Inflammatory macrophage treated with lipopolysaccharide for 4 hours (primary cell): ENCODE measurements at regions not wholly inside any gene's neighbourhood (a gene's known extent, or its start where the extent isn't known, plus 50 kb on each side); places are given as distances from the start of the nearest gene placed in this dataset.
"Not testable (repeated sequence)": the region's sequence is repeated elsewhere in the genome, so short reads cannot be mapped to it uniquely, and the experiment has no call there.

Experiments
- DNase-seq: peaks from one replicate; pipeline ENCODE4 v3.0.0-alpha.2; 2020

DNA sequence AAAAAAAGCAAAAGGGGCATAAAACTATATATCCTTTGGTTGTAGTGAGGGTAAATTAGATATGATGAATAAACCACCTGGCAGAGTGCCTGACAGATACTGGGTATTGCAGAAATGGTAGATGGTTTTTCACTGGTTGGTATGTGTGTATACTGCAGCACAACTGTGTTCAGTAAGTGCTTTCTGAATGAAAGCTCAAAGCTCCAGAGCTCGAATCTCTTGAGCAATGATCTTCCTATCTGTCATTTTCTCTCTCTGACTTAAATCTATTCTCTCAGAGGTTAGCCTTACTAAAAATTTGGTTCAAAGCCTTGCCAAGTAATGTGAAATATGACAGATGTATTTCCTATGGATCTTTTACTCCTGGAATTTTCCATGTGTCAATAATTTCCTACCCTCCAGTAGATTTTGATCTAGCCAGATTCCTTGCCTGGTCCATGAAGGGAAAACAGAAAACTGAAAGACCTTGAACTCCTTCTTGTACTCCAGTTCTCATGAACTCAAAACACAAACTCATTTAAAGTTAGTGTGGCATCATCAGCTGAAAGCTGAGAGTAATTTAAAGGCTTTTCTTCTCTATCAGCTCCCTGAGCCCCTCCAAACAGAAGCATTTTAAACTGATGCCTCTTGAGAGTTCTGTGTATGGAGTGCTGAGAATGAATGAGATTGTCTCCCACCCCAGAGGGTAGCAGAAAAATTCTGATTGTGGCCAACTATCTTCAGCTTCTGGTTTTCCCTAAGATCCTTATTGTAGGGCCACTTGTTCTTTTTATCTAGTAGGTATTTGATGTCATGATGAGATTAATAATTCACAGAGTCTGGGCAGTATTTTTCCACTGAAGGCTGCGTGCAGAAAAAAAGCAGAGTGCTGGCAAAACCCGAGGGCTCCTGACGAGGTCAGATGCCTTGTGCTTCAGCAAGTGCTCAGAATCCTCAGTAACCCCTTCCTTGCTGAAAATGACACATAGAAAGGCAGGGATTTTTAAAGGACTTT lies 363.4 kb upstream of the BOD1L1 start:
- no peak for DNase-seq

DNA sequence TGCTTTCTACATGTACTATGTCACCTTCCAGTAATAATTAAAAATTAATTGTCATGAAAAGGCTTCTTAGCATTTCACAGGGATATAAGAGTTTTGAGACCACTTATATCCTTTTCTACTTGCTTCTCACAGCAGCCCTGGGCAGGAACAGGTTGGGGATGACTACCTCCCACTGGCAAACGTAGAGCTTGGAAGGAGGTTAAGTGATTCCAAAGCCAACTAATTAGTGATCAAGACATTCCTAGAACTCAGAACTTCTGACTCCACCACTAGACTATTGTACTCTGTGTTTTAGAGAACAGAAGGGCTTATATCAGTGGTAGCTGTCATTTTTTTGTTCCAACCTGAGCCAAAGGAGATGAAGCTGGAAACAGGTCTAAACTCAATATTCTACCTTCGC lies 364.5 kb upstream of the BOD1L1 start:
- DNase-seq = no peak

DNA sequence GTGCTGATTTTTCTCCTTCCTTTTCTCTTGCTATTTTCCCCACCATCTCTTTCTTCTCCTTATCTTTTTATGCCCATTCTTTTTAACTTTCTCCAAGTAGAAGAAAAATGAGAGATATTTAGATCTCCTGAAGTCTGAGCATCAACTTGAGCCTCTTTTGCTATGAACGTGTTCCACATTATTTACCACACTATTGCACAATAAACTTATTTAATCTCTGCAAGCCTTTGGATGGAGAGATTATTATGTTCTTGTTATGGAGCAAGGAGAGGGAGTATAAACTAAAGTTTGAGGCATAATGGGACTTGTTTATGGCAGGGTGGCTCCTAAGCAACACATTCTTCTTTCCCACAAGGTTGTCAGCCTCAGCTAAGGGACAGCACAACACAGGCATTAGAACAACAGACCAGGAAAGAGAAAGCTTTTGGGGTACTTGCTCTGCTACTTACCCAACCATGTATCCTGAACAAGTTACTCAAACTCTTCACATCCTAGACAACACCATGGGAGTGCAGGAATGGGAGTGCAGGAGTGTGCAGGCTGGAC lies 365.5 kb upstream of the BOD1L1 start:
- DNase-seq = no peak

DNA sequence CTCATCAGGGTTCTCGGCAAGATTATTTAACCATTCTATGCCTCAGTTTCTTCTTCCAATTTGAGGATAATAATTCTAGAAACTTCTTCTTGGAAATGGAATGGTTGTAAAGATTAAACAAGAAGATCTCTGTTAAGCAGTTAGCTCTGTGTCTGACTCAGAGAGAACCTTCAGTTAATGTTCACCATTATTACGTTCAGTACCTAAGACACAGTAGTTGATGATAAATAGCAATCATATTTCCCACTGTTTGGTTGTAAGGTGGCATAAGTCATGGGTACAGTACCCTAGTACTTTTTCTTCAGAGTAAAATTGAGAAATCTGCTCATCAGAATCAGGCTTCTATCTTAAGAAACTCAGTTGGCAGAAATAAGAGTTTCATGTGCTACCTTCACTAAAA lies 366.5 kb upstream of the BOD1L1 start:
- no peak for DNase-seq

DNA sequence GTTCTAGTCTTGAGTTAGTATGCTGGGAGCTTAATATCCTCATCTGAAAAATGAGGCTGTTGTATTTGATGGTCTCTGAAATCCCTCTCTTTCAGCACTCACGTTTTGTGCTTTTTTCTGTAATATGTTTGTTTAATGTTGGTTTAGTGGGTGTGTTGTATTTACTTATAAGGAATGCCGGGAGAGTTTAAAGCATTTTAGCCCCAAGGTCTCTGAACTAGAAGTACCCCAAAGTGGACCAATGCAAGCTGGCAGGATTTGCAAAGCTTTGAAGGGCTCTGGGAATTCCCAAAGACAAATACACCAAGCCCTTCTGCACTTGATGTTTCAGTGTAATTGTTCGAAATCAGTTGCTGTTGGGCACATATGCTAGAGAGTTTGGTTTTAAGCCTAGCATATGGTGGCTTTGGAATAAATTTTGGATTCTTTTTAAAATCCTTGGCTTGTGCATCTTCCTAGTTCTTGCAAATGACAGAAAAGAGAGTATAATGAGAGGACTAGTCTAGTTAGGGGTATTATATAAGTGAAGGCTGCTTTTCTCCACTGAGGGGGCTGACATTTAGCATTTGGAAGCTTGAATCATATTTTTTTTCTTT lies 371.4 kb upstream of the BOD1L1 start:
- no peak for DNase-seq

DNA sequence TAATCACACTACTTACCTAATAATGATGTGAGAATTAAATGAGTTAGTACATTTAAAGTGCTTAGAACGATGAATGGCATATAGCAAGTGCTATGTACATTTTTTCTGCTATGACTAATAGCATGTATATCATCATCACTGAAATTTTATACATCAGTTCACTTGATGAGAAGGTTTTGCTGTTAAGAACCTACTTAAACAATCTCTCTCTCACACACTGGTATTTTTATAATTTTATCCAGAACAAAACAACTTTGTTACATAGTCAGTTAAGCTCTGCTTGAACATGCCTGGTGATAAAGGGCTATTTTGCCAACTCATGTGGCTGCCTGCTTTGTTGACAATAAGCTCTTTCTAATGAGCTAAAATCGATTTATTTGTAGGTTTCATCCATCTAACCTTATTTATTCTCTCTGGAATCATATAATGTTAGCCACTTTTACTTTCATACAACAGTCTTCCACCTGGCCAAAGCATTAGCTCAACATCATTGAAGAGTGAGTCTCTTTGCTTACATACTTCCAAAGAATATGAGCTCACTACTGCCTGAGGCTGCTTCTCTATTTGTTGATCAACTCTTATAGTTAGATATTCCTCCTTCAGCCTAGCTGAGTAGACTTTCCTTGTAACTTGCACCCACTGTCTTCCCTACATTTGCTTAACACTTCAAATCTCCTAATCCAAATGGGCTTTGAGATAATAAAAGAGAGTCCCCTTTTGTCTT lies 372.7 kb upstream of the BOD1L1 start:
- DNase-seq = no peak

DNA sequence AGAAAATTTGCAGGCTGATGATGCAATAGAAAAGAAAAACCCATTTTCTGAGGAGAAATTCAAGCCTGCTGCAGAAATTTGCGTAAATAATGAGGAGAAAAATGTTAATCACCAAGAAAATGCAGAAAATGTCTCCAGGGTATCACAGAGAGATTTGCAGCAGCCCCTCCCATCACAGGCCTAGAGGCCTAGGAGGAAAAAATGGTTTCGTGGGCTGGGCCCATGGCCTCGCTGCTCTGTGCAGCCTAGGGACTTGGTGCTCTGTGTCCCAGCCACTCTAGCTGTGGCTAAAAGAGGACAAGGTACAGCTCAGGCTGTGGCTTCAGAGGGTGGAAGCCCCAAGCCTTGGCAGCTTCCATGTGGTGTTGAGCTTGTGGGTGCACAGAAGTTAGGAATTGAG lies 374.8 kb upstream of the BOD1L1 start:
- not testable (repeated sequence) for DNase-seq

DNA sequence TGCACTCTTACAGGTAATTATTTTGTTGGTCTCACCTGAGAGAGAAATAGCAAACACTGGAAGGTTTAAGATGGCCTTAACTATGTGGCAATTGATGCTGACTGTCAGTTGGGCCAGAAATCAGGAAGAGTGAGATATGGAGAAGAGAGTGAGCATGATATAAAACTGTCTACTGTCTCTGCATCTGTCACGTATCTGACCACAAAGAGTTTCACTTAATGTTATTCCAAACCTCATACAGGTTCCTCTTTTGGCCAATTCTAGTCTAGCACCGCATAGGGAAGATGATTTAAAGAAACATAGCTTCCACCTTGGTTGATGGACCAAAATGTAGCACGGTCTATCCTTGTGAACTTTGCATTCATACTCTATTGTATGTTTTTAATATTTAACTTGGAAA lies 381.0 kb upstream of the BOD1L1 start:
- DNase-seq = peak; percentile 41

DNA sequence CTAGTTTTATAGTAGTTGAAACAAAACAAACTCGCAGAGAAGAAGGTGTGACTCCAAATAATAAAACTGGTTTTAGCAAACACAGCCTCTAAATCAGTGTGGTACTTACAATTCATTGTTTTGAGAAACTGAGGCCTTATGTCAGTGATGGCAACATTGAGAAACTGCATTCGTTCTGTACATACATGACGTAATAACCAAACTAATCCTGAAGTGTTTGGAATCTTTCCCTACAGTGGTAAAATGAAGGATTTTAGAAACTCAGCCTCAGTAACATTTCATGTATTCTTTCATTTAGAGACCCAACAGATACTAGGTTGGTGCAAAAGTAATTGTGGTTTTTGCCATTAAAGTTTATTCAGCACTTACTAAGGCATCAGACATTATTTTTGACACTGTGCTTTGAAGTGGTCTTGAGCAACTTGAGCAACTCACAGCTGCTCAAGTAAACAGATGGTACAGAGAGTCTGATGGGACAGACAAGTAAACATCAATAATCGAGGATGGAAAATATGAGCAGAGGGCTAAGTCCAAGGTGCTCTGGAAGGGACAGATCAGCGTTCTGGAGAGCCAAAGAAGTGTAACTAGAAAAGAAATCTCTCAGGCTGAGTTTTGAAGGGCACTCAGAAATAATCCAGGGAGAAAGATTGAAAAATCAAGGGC lies 390.8 kb upstream of the BOD1L1 start:
- no peak for DNase-seq

DNA sequence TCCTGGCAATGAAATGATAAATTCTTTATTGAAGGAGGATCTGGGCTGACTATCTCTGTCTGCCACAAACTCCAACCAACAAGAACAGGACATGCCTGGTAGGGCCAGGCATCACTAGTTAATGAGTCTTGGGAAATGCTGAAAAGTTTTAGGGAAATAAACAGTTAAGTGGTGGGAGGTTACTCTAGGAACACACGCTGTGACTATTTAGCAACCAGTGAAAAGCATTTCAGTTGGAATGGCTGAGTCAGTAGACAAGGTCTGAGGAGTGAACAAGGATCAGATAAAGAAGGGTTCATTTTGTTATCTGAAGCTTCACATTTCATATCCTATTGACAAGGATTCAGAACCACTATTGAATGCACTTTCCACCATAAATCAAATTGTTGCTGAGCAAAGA lies 394.9 kb upstream of the BOD1L1 start:
- DNase-seq = peak; percentile 8

DNA sequence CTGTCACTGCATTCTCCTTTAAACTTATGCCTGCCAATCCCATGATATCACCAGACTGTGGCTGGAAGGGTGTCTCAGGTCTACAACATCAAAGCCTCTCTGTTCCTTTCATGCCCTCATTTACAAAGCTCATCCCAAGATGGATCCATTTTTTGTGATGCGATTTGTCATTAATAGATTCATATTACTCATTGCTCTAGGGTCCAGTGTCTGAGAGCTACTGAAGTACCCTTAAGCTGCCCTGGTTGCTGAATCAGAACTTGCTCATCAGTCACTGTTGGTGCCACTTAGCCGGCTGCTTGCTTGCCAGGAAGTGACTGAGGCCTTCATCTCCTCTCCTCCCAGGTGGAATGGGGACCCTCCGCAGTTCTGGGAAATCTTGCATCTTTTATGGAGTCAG lies 395.5 kb upstream of the BOD1L1 start:
- no peak for DNase-seq

DNA sequence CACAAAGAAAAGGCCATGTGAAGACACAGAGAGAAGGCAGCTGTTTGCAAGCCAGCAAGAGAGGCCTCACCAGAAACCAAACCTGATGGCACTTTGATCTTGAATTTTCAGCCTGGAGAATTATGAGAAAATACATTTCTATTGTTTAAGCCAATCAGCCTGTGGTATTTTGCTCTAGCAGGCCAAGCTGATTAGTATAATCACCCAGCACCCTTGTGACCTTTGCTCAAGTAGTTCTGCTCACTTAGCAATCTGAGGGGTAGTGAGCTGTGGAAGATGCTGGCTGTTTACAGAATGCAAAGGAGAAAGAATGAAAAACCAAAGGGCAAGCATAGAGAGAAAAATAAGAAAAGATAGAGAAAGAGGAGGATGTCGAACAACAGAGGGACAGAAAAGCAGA lies 396.4 kb upstream of the BOD1L1 start:
- DNase-seq = no peak

DNA sequence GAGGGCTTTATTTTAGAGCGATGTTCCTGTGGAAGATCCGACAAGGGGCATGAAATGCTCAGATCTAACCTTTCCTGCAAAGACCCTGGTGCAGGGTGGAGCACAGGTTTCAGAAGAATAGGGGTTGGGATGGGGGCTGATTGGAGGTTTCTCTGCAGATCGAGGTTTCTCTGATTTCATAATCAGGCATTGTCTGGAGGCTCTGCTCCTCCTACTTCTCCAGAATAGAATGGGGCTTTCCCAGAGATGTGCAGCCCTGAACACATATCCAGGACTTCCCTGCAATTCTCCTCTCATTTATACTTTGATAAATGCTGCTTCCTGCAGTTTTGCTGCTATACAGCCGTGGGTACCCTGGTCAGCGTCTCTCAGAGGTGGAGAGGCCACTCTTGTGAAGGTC lies 397.6 kb upstream of the BOD1L1 start:
- peak; percentile 14 for DNase-seq

DNA sequence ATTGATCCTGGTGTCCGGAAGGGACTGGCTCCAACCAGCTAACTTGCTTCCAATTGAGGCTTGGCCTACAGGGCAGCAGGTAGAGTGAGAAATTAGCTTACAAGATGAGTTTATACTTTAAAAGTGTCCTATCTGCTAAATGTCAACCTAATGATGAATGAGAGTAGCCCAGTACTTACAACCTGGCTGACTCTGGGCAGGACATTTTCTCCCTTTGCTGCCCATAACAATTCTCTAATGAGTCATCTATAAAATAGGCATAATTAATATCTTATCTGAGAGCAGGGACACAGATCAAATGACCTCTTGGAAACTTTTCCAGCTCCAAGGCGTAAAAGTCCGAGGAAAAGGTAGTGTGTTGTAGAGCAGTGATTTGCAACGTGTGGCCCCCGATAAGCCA lies 398.4 kb upstream of the BOD1L1 start:
- no peak for DNase-seq

DNA sequence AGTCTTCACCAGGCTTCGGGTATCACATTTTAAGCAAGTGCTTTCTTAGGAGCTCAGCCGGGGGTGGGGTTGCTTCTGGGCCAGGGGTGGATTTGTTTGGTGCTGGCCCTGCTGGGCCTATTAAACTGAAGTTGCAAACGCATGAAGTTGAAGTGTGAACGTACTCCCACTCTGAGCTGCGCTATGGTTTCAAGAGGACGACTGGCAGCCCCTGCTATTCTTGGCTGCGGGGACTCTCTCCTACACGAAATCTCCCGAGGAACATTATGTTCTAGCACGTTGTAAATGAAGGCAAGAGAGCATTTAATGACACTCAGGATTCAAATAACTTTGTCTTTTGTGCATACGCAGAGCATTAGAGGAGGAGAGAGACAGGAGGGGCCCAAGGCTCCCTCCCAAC lies 401.3 kb upstream of the BOD1L1 start:
- no peak for DNase-seq

DNA sequence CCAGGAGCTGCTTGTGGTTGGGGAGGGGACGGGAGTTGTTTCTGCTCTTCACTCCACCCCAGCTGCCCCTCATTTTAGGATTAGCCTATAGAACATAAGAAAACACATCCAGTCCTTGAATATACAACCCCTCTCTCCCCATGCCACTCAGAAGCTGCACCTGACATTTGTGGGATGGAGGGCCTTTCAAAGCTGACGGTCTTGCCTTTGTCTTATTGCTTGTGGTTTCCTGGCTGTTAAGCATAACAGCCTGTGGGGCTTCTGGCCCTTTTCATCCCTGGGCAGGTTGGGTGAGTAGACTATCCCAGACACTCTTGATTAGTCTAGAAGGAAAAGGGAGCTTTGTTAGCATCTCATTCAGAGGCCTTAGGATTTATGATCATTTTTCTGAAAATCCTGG lies 407.6 kb upstream of the BOD1L1 start:
- no peak for DNase-seq

DNA sequence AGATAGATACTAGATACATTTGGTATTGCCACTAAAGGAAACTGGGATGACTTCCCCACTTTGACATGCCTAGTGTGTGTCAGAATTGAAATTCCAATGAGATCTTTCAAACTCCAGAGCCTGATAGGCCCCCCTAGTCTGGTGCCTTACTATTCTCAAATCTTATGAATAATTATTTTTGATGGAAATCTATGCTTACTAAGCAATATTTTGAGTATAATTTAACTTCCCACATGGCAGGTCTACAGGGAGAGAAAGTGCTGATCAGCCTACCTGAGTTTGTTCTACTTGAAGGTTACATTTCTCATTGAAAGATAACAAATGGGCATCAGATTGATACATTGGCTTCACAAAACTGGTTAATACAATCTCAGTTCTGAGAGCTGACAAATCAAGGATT lies 415.7 kb upstream of the BOD1L1 start:
- DNase-seq = no peak

DNA sequence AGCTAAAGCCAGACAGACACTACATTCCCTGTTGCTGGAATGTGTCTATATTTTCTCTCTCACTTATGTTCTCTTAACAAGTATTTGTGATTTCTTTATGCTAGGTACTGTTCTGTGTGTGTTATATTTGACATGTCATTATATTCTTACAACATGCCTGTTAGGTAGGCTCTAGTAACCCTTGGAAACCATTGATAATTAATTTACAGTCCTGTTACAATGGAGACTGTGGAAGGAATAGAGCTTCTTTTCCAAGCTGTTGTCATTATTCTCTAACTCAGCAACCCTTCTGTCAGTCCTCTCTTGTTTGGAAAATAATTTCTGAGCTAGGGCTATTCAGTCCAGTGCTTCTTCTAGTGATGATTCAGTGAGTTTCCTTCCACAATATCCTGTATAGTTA lies 419.1 kb upstream of the BOD1L1 start:
- no peak for DNase-seq

DNA sequence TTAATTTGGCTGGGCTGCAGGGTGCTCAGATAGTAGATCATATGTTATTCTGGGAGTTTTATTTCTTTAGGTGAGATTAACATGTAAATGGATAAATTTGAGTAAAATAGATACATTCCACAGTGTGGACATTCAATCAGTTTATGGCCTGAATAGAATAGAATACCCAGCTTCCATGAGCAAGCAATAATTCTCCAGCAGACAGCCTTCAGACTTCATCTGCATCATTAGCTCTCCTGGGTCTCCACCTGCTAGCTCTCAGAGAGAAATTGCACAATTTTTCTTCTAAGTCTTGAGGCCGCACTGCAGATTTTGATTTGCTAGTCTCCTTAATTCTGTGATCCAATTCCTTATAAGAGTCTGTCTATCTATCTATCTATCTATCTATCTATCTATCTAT lies 420.3 kb upstream of the BOD1L1 start:
- DNase-seq = no peak

DNA sequence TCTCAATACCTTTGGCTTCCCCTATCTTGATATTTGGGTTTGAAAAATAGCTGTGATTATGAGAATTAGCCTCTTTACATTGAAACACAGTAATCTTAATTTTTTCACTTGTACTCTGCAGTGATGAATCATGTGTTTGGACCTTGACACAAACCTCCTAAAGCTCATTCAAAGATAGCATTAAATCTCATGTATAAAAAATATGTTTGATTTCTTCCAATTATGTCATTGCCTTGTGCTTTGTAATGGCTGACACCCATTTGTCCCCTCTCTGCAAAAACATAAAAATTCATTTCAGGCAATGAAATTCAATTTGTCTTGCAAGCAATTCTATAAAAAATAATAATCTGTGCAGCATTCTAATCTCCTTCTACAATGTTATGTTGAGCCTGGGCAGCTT lies 422.4 kb upstream of the BOD1L1 start:
- no peak for DNase-seq

DNA sequence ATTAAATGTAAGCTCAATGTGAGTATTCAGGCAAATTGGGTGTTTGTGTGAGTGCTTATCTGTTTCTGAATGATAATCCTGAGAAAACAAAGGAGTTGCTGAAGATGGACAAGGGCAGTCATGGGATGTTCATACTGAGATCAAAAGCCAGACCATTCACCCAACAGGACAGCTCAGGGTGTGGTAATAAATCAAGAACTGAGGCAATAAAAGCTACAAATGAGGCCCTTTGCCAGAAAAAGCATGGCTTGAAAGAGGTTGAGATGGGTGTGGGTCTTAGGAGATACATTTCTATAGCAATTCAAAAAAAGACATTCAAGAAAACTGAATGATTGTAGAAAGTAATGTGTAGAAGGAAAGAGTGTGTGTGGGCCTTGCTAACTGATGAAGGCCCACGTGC lies 425.8 kb upstream of the BOD1L1 start:
- no peak for DNase-seq

DNA sequence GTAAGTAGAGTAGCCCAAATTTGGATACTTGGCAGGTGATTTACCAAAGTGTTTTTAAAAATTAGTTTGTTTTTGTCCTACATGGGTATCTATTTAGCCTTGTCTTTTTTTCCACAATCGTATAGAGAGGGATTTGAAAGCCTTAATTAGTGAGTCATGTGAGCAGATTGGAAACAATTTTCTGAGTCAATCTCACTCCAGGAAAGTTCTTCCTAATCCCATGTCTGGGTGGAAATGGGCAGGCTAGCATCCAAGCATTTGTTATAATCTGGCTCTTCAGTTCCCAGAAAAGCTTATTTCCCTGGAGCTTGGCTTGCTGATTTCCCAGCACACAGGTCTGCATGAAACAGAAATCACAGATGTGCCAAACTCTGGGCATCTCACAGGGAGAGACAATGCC lies 426.9 kb upstream of the BOD1L1 start:
- DNase-seq = no peak

DNA sequence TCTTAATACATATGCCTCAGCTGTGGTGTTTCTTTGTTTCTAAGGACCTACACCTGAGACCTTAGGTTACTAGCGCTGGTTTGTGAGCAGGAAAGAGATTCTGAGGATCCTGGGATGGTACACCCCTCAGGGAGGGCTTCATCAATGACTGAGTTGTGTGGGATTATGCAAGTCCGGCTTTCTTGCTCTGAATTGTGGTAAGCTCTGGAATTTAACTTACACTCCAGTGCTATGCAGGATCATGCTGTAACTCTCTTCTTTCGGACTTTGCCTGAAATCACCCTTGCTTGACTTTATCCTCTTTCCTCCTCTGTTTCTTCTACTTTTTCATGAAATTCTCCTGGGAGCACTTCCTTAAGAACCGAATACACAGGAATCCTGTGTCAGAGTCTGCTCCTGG lies 431.5 kb upstream of the BOD1L1 start:
- no peak for DNase-seq
